GM19328 (cell line): ENCODE measurements at regions not wholly inside any gene's neighbourhood (a gene's known extent, or its start where the extent isn't known, plus 50 kb on each side); places are given as distances from the start of the nearest gene placed in this dataset.

Experiments used
- ATAC-seq: cut with Tn5 transposase; IDR thresholded peaks from one replicate; pipeline ENCODE4 v1.9.1; 2021; ENCODE audit warnings: mild to moderate bottlenecking, moderate library complexity; ENCODE audit not compliant: unreplicated experiment

GRCh38 chr14:42710071-42710470, 1103.4 kb downstream of the LRFN5 start:
- ATAC-seq, result no peak

GRCh38 chr14:42703501-42703900, 1096.8 kb downstream of the LRFN5 start:
- no peak for ATAC-seq

GRCh38 chr14:42687421-42687820, 1080.7 kb downstream of the LRFN5 start:
- no peak for ATAC-seq

- ATAC-seq, result no peak
These were observed 1077.0 kb downstream of the LRFN5 start for GRCh38 chr14:42683707-42684106.

GRCh38 chr14:42676636-42677035, 1070.0 kb downstream of the LRFN5 start:
- ATAC-seq, result no peak

GRCh38 chr14:42673963-42674362, 1067.3 kb downstream of the LRFN5 start:
- ATAC-seq, result no peak

- no peak for ATAC-seq
These were observed 1065.0 kb downstream of the LRFN5 start for GRCh38 chr14:42671636-42672035.

- ATAC-seq, result no peak
These were observed 1058.4 kb downstream of the LRFN5 start for GRCh38 chr14:42665083-42665482.

- ATAC-seq, result no peak
These were observed 1057.5 kb downstream of the LRFN5 start for GRCh38 chr14:42664190-42664589.

- ATAC-seq, result no peak
These were observed 1048.0 kb downstream of the LRFN5 start for GRCh38 chr14:42654707-42655106.

- no peak for ATAC-seq
These were observed 1036.1 kb downstream of the LRFN5 start for GRCh38 chr14:42642787-42643186.

GRCh38 chr14:42633504-42634095, 1026.9 kb downstream of the LRFN5 start:
- ATAC-seq, result no peak

- ATAC-seq, result no peak
These were observed 1022.9 kb downstream of the LRFN5 start for GRCh38 chr14:42629553-42629952.

GRCh38 chr14:42628602-42629001, 1021.9 kb downstream of the LRFN5 start:
- no peak for ATAC-seq

GRCh38 chr14:42626986-42627385, 1020.3 kb downstream of the LRFN5 start:
- ATAC-seq, result no peak

- ATAC-seq, result no peak
These were observed 1018.5 kb downstream of the LRFN5 start for GRCh38 chr14:42624980-42625761.

- ATAC-seq, result no peak
These were observed 1010.3 kb downstream of the LRFN5 start for GRCh38 chr14:42617005-42617404.

- ATAC-seq, result no peak
These were observed 1000.2 kb downstream of the LRFN5 start for GRCh38 chr14:42606839-42607238.

GRCh38 chr14:42602336-42602845, 995.7 kb downstream of the LRFN5 start:
- ATAC-seq, result no peak

- no peak for ATAC-seq
These were observed 965.4 kb downstream of the LRFN5 start for GRCh38 chr14:42572032-42572431.

GRCh38 chr14:42569227-42569626, 962.6 kb downstream of the LRFN5 start:
- ATAC-seq, result no peak

- no peak for ATAC-seq
These were observed 958.9 kb downstream of the LRFN5 start for GRCh38 chr14:42565556-42565955.
